Keratinocyte (primary cell): ENCODE measurements at regions not wholly inside any gene's neighbourhood (a gene's known extent, or its start where the extent isn't known, plus 50 kb on each side); places are given as distances from the start of the nearest gene placed in this dataset.

Source experiments
- EZH2 ChIP-seq: IDR thresholded peaks from one replicate; pipeline ENCODE4 v1.6.1; 2012; ENCODE audit warnings: inconsistent platforms, mild to moderate bottlenecking, low read length, moderate library complexity
- TF ChIP-seq, protein P1 (sequence below), 3 experiments: IDR thresholded peaks in 1 of 3; conservative IDR thresholded peaks in 1 of 3; optimal IDR thresholded peaks in 1 of 3; 2 replicates in 2 of 3; 3 replicates in 1 of 3; pipeline versions ENCODE3 to v1.5.1; 2011; ENCODE audit warnings: low read length in 3 of 3, mild to moderate bottlenecking in 3 of 3, moderate library complexity in 2 of 3, control low read depth in 1 of 3, inconsistent platforms in 1 of 3; ENCODE audit not compliant: insufficient read depth in 2 of 3; ENCODE audit errors: extremely low read depth in 1 of 3

DNA sequence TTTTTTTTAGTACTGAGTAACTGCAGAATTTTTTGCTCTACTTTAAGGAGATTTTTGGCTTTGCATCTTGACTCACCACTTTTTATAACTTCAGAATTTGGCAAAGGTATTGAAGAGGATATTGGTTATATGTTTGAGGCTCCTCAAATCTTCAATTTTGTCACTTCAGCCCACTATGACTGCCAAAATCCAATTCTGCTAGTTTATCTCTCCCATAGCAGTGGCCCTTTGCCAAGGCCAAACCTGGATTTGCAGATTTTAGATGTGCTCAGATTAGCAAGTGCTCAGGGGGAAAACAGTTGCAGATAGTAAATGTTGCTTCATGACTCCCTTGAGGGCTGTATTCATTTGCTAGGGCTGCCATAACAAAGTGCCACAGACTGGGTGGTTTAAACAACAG is 427.5 kb downstream of the ADRA2A start:
- TF ChIP-seq, protein P1, sequence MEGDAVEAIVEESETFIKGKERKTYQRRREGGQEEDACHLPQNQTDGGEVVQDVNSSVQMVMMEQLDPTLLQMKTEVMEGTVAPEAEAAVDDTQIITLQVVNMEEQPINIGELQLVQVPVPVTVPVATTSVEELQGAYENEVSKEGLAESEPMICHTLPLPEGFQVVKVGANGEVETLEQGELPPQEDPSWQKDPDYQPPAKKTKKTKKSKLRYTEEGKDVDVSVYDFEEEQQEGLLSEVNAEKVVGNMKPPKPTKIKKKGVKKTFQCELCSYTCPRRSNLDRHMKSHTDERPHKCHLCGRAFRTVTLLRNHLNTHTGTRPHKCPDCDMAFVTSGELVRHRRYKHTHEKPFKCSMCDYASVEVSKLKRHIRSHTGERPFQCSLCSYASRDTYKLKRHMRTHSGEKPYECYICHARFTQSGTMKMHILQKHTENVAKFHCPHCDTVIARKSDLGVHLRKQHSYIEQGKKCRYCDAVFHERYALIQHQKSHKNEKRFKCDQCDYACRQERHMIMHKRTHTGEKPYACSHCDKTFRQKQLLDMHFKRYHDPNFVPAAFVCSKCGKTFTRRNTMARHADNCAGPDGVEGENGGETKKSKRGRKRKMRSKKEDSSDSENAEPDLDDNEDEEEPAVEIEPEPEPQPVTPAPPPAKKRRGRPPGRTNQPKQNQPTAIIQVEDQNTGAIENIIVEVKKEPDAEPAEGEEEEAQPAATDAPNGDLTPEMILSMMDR (optimal IDR thresholded peaks at IDR 0.05 in 1 of 3, IDR thresholded peaks at IDR 0.05 in 1 of 3, conservative IDR thresholded peaks at IDR 0.05 in 1 of 3; ENCODE audit: extremely low read depth in 1 of 3, insufficient read depth in 2 of 3, low read length in 3 of 3) = no peak
- TF ChIP-seq EZH2 = no peak
